22Rv1 (cell line): ENCODE measurements at regions not wholly inside any gene's neighbourhood (a gene's known extent, or its start where the extent isn't known, plus 50 kb on each side); places are given as distances from the start of the nearest gene placed in this dataset.

Experiments
- H3K27ac ChIP-seq: fragments of 450-650 bp; 2 replicates; pipeline ENCODE4 v1.5.1; 2017
- ZFX ChIP-seq: fragments of 450-650 bp; IDR thresholded peaks from 2 replicates; pipeline ENCODE4 v1.6.1; 2017; ENCODE audit warnings: antibody characterized with exemption, borderline replicate concordance
- TF ChIP-seq, protein P1 (sequence below): fragments of 450-650 bp; IDR thresholded peaks from 2 replicates; pipeline ENCODE4 v1.5.1; 2017; ENCODE audit warnings: mild to moderate bottlenecking

GRCh38 chr1:17877316-17877715 lies 122.2 kb downstream of the ACTL8 start:
- TF ChIP-seq, protein P1, sequence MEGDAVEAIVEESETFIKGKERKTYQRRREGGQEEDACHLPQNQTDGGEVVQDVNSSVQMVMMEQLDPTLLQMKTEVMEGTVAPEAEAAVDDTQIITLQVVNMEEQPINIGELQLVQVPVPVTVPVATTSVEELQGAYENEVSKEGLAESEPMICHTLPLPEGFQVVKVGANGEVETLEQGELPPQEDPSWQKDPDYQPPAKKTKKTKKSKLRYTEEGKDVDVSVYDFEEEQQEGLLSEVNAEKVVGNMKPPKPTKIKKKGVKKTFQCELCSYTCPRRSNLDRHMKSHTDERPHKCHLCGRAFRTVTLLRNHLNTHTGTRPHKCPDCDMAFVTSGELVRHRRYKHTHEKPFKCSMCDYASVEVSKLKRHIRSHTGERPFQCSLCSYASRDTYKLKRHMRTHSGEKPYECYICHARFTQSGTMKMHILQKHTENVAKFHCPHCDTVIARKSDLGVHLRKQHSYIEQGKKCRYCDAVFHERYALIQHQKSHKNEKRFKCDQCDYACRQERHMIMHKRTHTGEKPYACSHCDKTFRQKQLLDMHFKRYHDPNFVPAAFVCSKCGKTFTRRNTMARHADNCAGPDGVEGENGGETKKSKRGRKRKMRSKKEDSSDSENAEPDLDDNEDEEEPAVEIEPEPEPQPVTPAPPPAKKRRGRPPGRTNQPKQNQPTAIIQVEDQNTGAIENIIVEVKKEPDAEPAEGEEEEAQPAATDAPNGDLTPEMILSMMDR = no peak
- TF ChIP-seq ZFX = no peak
- H3K27ac ChIP-seq = no peak overlapping the region

- no peak for TF ChIP-seq ZFX
- TF ChIP-seq, protein P1 = no peak
- H3K27ac ChIP-seq = no peak overlapping the region
Measured at GRCh38 chr1:17877896-17878295, 122.8 kb downstream of the ACTL8 start.

DNA sequence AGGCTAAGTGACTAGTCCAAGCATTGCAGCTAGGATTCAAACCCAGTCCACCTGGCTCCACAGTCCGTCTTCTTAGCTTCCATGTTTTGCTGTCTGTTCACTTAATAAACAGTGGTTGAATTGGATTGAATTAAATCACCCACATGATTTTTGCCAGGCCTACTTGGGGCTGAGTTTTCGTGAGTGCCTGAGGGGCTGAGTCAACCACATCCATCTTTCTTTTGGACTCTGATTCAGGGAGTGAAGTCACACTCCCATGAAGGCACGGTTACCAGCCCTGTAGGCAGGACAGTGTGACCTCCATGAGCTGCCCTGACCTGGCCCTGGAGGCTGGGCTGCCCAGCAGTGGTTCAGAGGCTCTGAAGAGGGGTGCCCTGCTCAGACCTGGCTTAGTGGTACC lies 123.7 kb downstream of the ACTL8 start:
- TF ChIP-seq, protein P1 = no peak
- TF ChIP-seq ZFX = no peak
- no peak overlapping the region for H3K27ac ChIP-seq

GRCh38 chr1:17880449-17880848 lies 125.3 kb downstream of the ACTL8 start:
- H3K27ac ChIP-seq = no peak overlapping the region
- TF ChIP-seq, protein P1 = no peak
- TF ChIP-seq ZFX = no peak

GRCh38 chr1:17881761-17882160 lies 126.6 kb downstream of the ACTL8 start:
- no peak overlapping the region for H3K27ac ChIP-seq
- TF ChIP-seq, protein P1 = no peak
- TF ChIP-seq ZFX = no peak

GRCh38 chr1:17883136-17883535 lies 128.0 kb downstream of the ACTL8 start:
- TF ChIP-seq, protein P1 = no peak
- TF ChIP-seq ZFX = no peak
- no peak overlapping the region for H3K27ac ChIP-seq

- no peak overlapping the region for H3K27ac ChIP-seq
- TF ChIP-seq ZFX = no peak
- TF ChIP-seq, protein P1 = no peak
Measured at GRCh38 chr1:17883662-17884395, 128.7 kb downstream of the ACTL8 start.
